RWPE2 (cell line): ENCODE measurements at regions not wholly inside any gene's neighbourhood (a gene's known extent, or its start where the extent isn't known, plus 50 kb on each side); places are given as distances from the start of the nearest gene placed in this dataset.

Experiments
- ATAC-seq: fragments of 200-7000 bp; cut with Tn5 transposase; 3 replicates; pipeline ENCODE4 v1.9.1; 2021; ENCODE audit warnings: low read depth
- DNase-seq: peaks from one replicate; pipeline ENCODE4 v3.0.0-alpha.2; 2020; ENCODE audit warnings: low spot score
- H3K27ac ChIP-seq: fragments of 450-650 bp; 2 replicates; pipeline ENCODE4 v1.5.1; 2017; ENCODE audit warnings: mild to moderate bottlenecking; ENCODE audit not compliant: poor library complexity, severe bottlenecking
- H3K27me3 ChIP-seq: fragments of 250-450 bp; sonication (Bioruptor Pico); 2 replicates; pipeline ENCODE4 v1.5.1; 2021; ENCODE audit warnings: mild to moderate bottlenecking, moderate library complexity; ENCODE audit not compliant: insufficient read depth, poor library complexity, severe bottlenecking
- H3K36me3 ChIP-seq: fragments of 250-450 bp; sonication (Bioruptor Pico); 2 replicates; pipeline ENCODE4 v1.5.1; 2020; ENCODE audit warnings: low read depth, mild to moderate bottlenecking, moderate library complexity
- H3K4me1 ChIP-seq: fragments of 250-450 bp; sonication (Bioruptor Pico); 2 replicates; pipeline ENCODE4 v1.5.1; 2021; ENCODE audit warnings: mild to moderate bottlenecking, moderate library complexity; ENCODE audit not compliant: insufficient read depth, poor library complexity, severe bottlenecking
- H3K4me3 ChIP-seq: fragments of 250-450 bp; sonication (Bioruptor Pico); 2 replicates; pipeline ENCODE4 v1.5.1; 2021; ENCODE audit warnings: mild to moderate bottlenecking, moderate library complexity; ENCODE audit not compliant: severe bottlenecking
- H3K9me3 ChIP-seq: fragments of 250-450 bp; sonication (Bioruptor Pico); 2 replicates; pipeline ENCODE4 v1.5.1; 2021; ENCODE audit warnings: mild to moderate bottlenecking, moderate library complexity; ENCODE audit not compliant: severe bottlenecking
- TF ChIP-seq, protein P1 (sequence below): fragments of 450-650 bp; IDR thresholded peaks from one replicate; pipeline ENCODE4 v1.5.1; 2017; ENCODE audit warnings: mild to moderate bottlenecking, moderate library complexity; ENCODE audit not compliant: poor library complexity, severe bottlenecking

DNA sequence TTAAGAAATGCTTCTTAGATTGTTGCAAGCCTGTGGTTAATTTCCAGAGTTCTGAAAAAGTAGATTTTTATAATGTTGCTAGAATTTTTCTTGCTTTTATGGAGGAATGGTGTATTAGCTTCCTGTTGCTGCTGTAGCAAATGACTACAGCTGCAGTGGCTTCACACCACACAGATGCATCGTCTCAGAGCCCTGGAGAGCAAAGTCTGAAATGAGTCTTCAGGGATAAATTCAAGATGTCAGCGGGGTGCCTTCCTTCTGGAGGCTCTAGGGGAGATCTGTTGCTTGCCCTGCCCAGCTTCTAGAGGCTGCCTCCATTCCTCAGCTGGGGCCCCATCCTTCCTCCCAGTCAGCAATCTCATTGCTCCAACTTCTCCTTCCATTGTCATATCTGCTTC lies 187.8 kb downstream of the ZNF516 start:
- TF ChIP-seq, protein P1, sequence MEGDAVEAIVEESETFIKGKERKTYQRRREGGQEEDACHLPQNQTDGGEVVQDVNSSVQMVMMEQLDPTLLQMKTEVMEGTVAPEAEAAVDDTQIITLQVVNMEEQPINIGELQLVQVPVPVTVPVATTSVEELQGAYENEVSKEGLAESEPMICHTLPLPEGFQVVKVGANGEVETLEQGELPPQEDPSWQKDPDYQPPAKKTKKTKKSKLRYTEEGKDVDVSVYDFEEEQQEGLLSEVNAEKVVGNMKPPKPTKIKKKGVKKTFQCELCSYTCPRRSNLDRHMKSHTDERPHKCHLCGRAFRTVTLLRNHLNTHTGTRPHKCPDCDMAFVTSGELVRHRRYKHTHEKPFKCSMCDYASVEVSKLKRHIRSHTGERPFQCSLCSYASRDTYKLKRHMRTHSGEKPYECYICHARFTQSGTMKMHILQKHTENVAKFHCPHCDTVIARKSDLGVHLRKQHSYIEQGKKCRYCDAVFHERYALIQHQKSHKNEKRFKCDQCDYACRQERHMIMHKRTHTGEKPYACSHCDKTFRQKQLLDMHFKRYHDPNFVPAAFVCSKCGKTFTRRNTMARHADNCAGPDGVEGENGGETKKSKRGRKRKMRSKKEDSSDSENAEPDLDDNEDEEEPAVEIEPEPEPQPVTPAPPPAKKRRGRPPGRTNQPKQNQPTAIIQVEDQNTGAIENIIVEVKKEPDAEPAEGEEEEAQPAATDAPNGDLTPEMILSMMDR: no peak
- Histone ChIP-seq H3K4me1 (no peaks in the 10 kb centered on the region), H3K4me3 (no peak overlapping the region), H3K9me3 (no peaks in the 10 kb centered on the region), H3K36me3 (no peaks in the 10 kb centered on the region), H3K27ac (no peak overlapping the region), H3K27me3 (peaks cover 7% of the 10 kb centered on the region)
- ATAC-seq: no peak
- DNase-seq: no peak

DNA sequence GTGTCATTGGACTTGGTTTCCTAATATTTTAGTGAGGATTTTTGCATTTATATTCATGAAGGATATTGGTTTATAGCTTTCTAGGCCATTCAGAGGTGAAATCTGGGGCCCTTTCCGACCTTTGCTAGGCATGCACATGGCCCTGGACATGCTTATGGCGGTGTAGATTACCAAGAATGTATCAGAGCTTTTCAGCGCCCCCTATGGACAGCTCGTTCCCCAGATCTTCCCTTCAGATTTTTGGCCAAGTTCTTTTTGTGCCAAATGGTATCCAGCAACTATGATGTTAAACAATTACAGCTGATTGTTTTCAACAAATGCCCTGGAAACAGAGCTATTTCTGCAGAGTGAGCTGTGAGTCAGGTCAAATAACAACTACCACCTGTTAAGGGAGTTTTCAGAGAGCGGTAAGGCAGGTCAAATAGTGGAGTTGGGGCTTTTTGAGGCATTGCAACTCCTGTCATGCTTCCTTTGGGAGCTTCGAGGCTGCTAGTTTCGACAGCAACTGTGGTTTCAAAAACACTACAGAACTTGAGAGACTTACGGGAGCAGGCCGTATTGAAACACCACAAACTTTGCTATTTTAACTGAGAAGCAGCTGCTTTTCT lies 188.3 kb downstream of the ZNF516 start:
- H3K36me3 ChIP-seq: no peaks in the 10 kb centered on the region
- no peak for DNase-seq
- TF ChIP-seq, protein P1: peak; percentile 3
- H3K27ac ChIP-seq: no peak overlapping the region
- H3K4me3 ChIP-seq: no peak overlapping the region
- no peaks in the 10 kb centered on the region for H3K9me3 ChIP-seq
- no peak for ATAC-seq
- peaks cover 7% of the 10 kb centered on the region for H3K27me3 ChIP-seq
- no peaks in the 10 kb centered on the region for H3K4me1 ChIP-seq

DNA sequence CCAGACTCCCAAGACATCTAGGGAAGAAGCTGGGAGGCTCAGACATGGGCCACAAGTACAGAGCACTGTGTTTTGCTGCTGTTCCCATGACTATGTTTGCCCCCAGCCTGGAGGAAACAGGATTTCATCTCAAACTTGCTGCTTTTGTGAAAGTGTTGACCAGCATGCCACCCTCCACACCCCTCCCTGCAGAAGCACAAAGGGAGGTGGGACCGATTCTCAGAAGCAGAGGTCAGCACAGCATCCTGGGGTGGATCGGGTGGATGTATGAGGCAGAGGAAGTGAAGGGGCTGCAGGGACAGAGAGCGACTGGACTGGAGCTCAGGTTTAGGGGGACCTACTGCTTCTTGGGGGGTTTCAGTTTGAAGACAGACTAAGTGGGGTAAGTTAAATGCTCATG lies 209.2 kb downstream of the ZNF516 start:
- H3K9me3 ChIP-seq: no peaks in the 10 kb centered on the region
- TF ChIP-seq, protein P1: no peak
- ATAC-seq (no peak), DNase-seq (no peak)
- H3K27me3 ChIP-seq: peaks cover 4% of the 10 kb centered on the region
- no peaks in the 10 kb centered on the region for H3K4me1 ChIP-seq
- no peak overlapping the region for H3K27ac ChIP-seq
- H3K36me3 ChIP-seq: no peaks in the 10 kb centered on the region
- H3K4me3 ChIP-seq: no peak overlapping the region

DNA sequence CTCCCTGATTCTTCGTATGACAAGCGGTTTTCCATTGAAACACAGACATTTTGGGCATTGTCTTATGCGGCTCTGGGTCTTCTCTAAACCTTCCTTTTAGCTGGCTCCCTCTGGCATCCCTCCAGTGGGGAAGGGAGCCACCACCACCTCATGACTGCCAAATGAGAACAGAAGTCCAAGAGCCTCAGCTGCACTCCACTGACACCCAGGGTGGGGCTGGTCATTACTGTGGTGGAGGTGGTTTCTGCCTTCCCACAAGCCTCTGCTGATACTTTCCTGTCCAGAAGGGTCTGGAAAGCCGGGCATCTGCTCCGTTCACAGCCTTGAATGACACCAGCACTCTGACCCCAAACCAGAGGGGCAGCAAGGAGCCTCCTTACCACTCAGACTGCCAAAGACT lies 213.5 kb downstream of the ZNF516 start:
- Histone ChIP-seq H3K9me3 (no peaks in the 10 kb centered on the region), H3K36me3 (no peaks in the 10 kb centered on the region), H3K4me1 (no peaks in the 10 kb centered on the region), H3K27ac (no peak overlapping the region), H3K27me3 (peaks cover 9% of the 10 kb centered on the region), H3K4me3 (no peak overlapping the region)
- ATAC-seq (no peak), DNase-seq (no peak)
- TF ChIP-seq, protein P1: no peak

DNA sequence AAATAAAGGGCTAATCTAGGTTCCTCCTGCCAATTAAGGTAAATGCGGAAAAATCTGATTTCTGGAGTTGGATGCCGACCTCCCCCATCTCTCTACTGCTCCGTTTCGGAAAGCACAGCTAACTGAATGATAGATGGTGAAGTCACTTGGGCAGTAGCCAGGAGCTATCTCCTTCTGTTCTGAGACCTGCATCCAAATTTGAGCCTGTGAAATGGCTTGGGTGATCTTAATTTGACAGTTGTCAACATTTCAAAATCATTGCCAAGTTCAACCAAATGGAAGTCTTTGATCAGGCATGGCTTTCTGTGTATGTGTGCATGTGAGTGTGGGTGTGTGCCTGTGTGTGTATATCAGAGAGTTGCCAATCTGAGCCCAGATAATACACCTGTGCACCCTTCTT lies 217.2 kb downstream of the ZNF516 start:
- DNase-seq: no peak
- H3K36me3 ChIP-seq: no peaks in the 10 kb centered on the region
- no peak for ATAC-seq
- TF ChIP-seq, protein P1: no peak
- no peak overlapping the region for H3K27ac ChIP-seq
- peaks cover 11% of the 10 kb centered on the region for H3K27me3 ChIP-seq
- H3K4me3 ChIP-seq: no peak overlapping the region
- H3K9me3 ChIP-seq: no peaks in the 10 kb centered on the region
- no peaks in the 10 kb centered on the region for H3K4me1 ChIP-seq
